ENCODE measurements at regions not wholly inside any gene's neighbourhood (a gene's known extent, or its start where the extent isn't known, plus 50 kb on each side); places are given as distances from the start of the nearest gene placed in this dataset.

DNA sequence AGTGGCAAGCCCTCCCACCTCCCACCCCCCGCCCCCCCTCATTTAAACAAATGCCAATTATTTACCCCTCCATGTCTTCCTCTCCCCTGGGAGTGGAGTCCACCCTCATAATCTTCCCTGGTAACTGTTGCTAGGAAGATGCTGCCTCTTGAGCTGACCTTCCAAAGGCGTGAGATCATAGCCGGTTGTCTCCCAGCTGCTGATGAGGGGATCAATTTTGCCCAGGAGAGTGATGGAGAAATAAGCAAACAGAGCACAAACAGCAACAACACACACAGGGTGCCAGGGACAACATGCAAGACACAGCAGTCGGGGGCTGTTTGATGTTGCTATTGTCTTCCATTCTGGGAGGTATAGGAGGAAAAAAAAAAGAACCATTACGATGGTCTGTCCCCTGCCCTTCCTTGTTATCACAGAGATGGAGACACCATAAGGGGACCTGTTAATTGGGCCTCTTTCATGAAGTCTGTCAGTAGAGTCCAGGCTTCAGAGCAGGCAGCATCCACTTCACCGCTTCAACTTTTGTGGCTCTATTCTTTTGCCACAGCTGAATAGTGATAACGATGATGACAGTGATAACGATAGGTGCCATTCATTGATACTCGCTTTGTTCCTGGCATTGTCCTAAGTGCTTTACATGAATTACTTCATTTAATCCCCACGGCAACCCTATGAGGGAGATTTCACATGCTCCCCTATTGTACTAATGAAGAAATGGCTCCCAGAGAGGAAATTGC, 76.9 kb upstream of the RGMA start:
- TF ChIP-seq POLR2A (IDR thresholded peaks at IDR 0.05; ENCODE audit: low read depth, low read length) = no peak
- FAIRE-seq = no peak
- no peak for DNase-seq (ENCODE audit: insufficient read length, low spot score)

DNA sequence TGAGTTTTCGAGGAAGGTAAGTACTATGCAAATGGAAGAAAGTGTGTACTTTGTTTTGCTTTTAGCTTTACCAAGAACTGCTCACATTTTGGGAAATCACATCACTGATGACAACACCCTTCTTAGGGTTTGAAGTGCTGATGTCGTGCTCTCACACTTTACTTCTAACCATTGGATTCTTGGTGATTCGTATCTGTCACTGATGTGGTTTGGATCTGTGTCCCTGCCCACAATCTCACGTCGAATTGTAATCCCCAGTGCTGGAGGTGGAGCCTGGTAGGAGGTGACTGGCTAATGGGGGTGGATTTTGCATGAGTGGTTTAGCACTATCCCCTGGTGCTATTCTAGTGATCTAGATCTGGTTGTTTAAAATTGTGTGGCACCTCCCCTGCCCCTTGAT, 75.4 kb upstream of the RGMA start:
- DNase-seq (ENCODE audit: insufficient read length, low spot score) (no peak), FAIRE-seq (no peak)
- TF ChIP-seq POLR2A (IDR thresholded peaks at IDR 0.05; ENCODE audit: low read depth, low read length) = no peak

GRCh38 chr15:93162560-93162959, 73.5 kb upstream of the RGMA start:
- no peak for TF ChIP-seq POLR2A (IDR thresholded peaks at IDR 0.05; ENCODE audit: low read depth, low read length)
- DNase-seq (ENCODE audit: insufficient read length, low spot score) (no peak), FAIRE-seq (no peak)

- TF ChIP-seq POLR2A (IDR thresholded peaks at IDR 0.05; ENCODE audit: low read depth, low read length) = no peak
- DNase-seq (ENCODE audit: insufficient read length, low spot score) (no peak), FAIRE-seq (no peak)
These were observed 70.9 kb upstream of the RGMA start for GRCh38 chr15:93159930-93160329.

DNA sequence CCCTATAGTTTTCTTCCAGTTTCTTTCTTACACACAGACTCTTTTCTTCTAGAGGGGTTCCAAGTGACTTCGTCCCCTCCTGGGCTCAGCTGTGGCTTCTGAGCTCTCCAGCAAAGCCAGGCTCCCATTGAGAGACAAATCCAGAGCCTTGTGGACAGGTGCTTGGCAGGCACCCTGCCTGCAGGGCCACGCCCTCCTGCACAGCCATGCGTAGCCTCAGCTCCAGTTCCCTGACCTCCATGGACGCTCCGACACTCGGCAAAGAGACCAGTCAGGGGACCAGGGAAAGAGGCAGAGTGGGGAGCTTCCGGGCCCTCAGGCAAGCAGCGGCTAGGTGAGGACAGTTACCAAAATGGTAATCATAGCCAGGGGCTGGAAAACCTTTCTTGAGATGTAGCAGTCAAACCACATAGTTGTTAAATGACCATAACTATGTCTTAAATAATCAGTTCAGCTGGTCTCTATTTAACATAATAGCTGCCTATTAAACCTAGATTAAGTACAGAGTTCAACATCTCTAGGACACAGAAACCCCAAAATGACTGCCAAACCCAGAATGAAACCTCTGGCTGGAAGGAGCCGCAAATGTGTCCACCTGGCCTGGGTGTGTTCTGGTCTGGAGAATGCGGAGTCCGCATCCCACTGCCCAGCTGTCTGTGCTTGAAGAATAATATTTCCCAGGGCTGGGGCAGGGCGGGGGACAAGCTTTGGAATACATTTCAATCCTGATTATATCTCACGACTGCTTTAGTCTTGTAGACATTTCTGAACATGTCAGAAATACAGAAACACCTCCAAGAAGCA, 69.3 kb upstream of the RGMA start:
- no peak for FAIRE-seq
- no peak for TF ChIP-seq POLR2A (IDR thresholded peaks at IDR 0.05; ENCODE audit: low read depth, low read length)

DNA sequence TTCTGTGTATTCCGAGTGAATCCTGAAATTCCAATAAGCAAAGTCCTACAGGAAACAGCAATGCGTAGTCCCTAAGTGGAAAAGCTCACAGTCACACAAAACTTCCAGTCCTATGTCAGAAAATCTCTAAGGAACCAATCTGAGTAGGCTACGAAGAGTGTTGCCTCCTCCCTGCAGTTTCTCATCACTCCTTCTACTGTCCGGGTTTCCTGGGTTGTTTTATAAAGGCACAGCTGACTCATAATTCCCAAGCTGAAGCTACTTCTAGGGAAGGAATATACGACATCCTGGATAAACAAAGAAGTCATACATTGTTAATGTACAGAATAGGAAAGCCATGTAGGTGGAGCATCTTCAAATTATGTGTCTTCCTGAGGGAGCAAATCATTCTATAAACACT, 65.7 kb upstream of the RGMA start:
- DNase-seq (ENCODE audit: insufficient read length, low spot score) (no peak), FAIRE-seq (no peak)
- no peak for TF ChIP-seq POLR2A (IDR thresholded peaks at IDR 0.05; ENCODE audit: low read depth, low read length)

More for the DNA sequence above, 69.3 kb upstream of the RGMA start:
- no peak for DNase-seq (ENCODE audit: insufficient read length, low spot score)

DNA sequence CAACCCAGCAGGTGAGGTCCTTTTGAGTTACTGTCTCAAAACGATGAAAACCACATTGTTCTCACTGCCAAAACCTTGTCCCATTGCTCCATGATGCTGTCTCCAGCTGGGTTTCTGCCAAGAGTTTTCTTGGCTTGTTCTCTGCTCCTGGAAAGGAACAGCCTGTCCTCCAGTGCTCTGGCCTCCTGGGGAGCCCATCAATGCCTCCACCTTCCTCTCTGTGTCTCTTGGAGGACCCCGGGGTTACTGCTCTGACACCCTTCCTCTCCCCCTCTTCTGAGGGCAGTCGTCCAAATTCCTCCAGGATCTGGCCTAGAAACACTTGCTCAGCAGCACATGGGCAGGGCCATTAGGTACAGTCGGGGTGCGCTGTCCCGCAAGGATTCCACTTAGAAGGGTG, 63.9 kb upstream of the RGMA start:
- no peak for TF ChIP-seq POLR2A (IDR thresholded peaks at IDR 0.05; ENCODE audit: low read depth, low read length)
- no peak for DNase-seq (ENCODE audit: insufficient read length, low spot score)
- no peak for FAIRE-seq

- no peak for TF ChIP-seq POLR2A (IDR thresholded peaks at IDR 0.05; ENCODE audit: low read depth, low read length)
- DNase-seq (ENCODE audit: insufficient read length, low spot score) (no peak), FAIRE-seq (no peak)
These were observed 63.3 kb upstream of the RGMA start for GRCh38 chr15:93152360-93152759.

GRCh38 chr15:93150910-93151881, 62.2 kb upstream of the RGMA start:
- no peak for TF ChIP-seq POLR2A (IDR thresholded peaks at IDR 0.05; ENCODE audit: low read depth, low read length)
- FAIRE-seq = no peak
- no peak for DNase-seq (ENCODE audit: insufficient read length, low spot score)

DNA sequence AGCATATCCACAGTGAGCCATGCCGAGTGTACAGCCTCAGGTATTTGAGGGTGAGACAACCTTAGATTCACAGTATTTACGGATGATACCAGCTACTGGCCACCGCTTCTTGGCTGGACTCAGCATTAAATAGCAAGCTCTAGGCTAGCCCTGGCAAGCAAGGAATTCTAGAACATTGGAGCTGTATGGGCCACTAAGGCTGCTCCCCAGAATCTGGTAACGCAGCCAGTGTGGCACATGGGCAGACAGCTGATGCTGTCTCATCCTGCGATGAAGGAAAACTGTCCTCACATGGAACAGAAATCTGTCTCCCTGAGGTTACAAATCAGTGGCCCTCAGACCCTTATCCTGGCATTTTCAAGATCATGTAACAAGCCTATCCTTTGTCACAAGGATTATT, 57.6 kb upstream of the RGMA start:
- no peak for TF ChIP-seq POLR2A (IDR thresholded peaks at IDR 0.05; ENCODE audit: low read depth, low read length)
- FAIRE-seq (no peak), DNase-seq (ENCODE audit: insufficient read length, low spot score) (no peak)

- DNase-seq (ENCODE audit: insufficient read length, low spot score) = no peak
- no peak for TF ChIP-seq POLR2A (IDR thresholded peaks at IDR 0.05; ENCODE audit: low read depth, low read length)
- no peak for FAIRE-seq
These were observed 57.2 kb upstream of the RGMA start for GRCh38 chr15:93146196-93146595.

GRCh38 chr15:93144463-93145236, 55.6 kb upstream of the RGMA start:
- FAIRE-seq = no peak
- no peak for DNase-seq (ENCODE audit: insufficient read length, low spot score)
- TF ChIP-seq POLR2A (IDR thresholded peaks at IDR 0.05; ENCODE audit: low read depth, low read length) = no peak

DNA sequence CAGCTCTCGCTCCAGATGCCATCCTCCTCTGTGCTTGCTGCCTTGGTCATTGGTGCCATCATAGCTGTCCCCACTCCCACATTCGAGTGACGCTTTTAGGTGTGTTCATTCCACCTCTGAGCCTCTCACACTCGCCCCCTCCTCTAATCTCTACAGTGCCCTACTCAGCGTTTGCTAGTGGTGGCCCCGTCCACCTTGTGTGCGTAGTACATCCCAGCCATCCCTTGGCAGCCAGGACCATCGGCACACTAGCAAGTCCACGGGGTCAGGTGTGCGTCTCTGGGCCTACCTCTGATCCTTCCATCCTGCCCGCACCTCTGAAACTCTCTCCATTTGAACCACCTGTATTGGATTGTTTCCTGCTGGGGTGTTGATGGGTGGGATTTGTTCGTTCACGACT, 54.2 kb upstream of the RGMA start:
- TF ChIP-seq POLR2A (IDR thresholded peaks at IDR 0.05; ENCODE audit: low read depth, low read length) = no peak
- no peak for DNase-seq (ENCODE audit: insufficient read length, low spot score)
- FAIRE-seq = no peak

Data from H54 (cell line).